K562 (cell line): ENCODE measurements at regions not wholly inside any gene's neighbourhood (a gene's known extent, or its start where the extent isn't known, plus 50 kb on each side); places are given as distances from the start of the nearest gene placed in this dataset.

Experiments
- ATAC-seq: fragments of 200-7000 bp; cut with Tn5 transposase; 3 replicates; pipeline ENCODE4 v1.9.1; 2020; ENCODE audit warnings: moderate library complexity
- BruUV-seq: library from RNA; stranded (reverse); fragments of 400-500 nt; replicated peaks from 2 replicates; lab custom pipeline; 2021; lab: Mats Ljungman, UMichigan
- CTCF ChIA-PET: fragments of 300-600 bp; formaldehyde crosslinking; extraction: SDS; loops from one replicate; lab custom pipeline; 2021; ENCODE audit warnings: low intra/inter-chr PET ratio; lab: Yijun Ruan, JAX
- POLR2A ChIA-PET: fragments of 300-600, 350-650 bp; sonication (Branson Sonifier 250); formaldehyde crosslinking; extraction: SDS; loops from one replicate; lab custom pipeline; 2021; ENCODE audit warnings: antibody characterized with exemption, inconsistent platforms; lab: Yijun Ruan, JAX
- DNase-seq, 4 experiments: peaks; one replicate each; pipeline versions ENCODE4 v3.0.0 to v3.0.0-alpha.2; 2011 to 2018; ENCODE audit warnings: low spot score in 3 of 4, mixed read lengths in 3 of 4; ENCODE audit errors: extremely low read depth in 1 of 4
- FAIRE-seq: peaks from 2 replicates; lab custom pipeline; 2011; peaks lifted over from hg19 to GRCh38; lab: Jason Lieb, UNC
- H2AFZ ChIP-seq: 2 replicates; pipeline ENCODE4 v1.6.0; 2011; ENCODE audit warnings: low read depth, low read length, control low read depth, inconsistent platforms
- H3K27ac ChIP-seq: fragments of 200-600 bp; 3 replicates; pipeline ENCODE4 v1.8.0; 2011; ENCODE audit warnings: low read depth, mild to moderate bottlenecking, control low read depth, inconsistent platforms, low read length, moderate library complexity, mixed read lengths; ENCODE audit errors: extremely low read depth
- H3K27me3 ChIP-seq, 2 experiments: fragments of 300-600 bp in 1 of 2; 2 replicates in 1 of 2; 3 replicates in 1 of 2; pipeline versions ENCODE4 v1.6.0 to v1.8.0; 2011; ENCODE audit warnings: inconsistent platforms in 2 of 2, low read length in 2 of 2, mild to moderate bottlenecking in 1 of 2, mixed read lengths in 1 of 2, moderate library complexity in 1 of 2; ENCODE audit not compliant: control insufficient read depth in 2 of 2, insufficient read depth in 2 of 2
- H3K36me3 ChIP-seq: fragments of 300-600 bp; 3 replicates; pipeline ENCODE4 v1.8.0; 2011; ENCODE audit warnings: mild to moderate bottlenecking, low read length, inconsistent platforms; ENCODE audit not compliant: control insufficient read depth, insufficient read depth
- H3K4me1 ChIP-seq, 2 experiments: fragments of 200-600 bp in 1 of 2; replicated peaks in 1 of 2; 2 replicates in 1 of 2; 3 replicates in 1 of 2; pipeline versions ENCODE4 v1.5.1 to v1.8.0; 2011; ENCODE audit warnings: inconsistent platforms in 2 of 2, low read length in 2 of 2, mild to moderate bottlenecking in 1 of 2, mixed read lengths in 1 of 2, moderate library complexity in 1 of 2; ENCODE audit not compliant: control insufficient read depth in 2 of 2, insufficient read depth in 2 of 2
- H3K4me2 ChIP-seq: 2 replicates; pipeline ENCODE4 v1.6.1; 2011; ENCODE audit warnings: low read length, control low read depth, inconsistent platforms, mixed read lengths; ENCODE audit not compliant: insufficient read depth
- H3K4me3 ChIP-seq: fragments of 200-600 bp; sonication (generic), shearing (Covaris generic); 2 replicates; pipeline ENCODE4 v1.5.1; 2016; ENCODE audit warnings: control low read depth, inconsistent platforms
- H3K79me2 ChIP-seq: fragments of 200-600 bp; 3 replicates; pipeline ENCODE4 v1.8.0; 2011; ENCODE audit warnings: low read length, inconsistent platforms; ENCODE audit not compliant: control insufficient read depth, insufficient read depth
- H3K9ac ChIP-seq, 2 experiments: 2 replicates each; pipeline versions ENCODE4 v1.6.0 to v1.6.1; 2011; ENCODE audit warnings: low read depth in 2 of 2, low read length in 2 of 2, control low read depth in 1 of 2, inconsistent platforms in 1 of 2, mild to moderate bottlenecking in 1 of 2, mixed read lengths in 1 of 2; ENCODE audit not compliant: insufficient read depth in 1 of 2
- H3K9me1 ChIP-seq: one replicate; pipeline ENCODE4 v1.6.0; 2011; ENCODE audit warnings: inconsistent platforms, mild to moderate bottlenecking, low read length, moderate library complexity; ENCODE audit not compliant: control insufficient read depth, insufficient read depth
- H3K9me3 ChIP-seq: replicated peaks from 2 replicates; pipeline ENCODE4 v1.5.1; 2011; ENCODE audit warnings: low read depth, low read length, inconsistent platforms; ENCODE audit not compliant: control insufficient read depth, insufficient read depth
- H4K20me1 ChIP-seq: replicated peaks from 2 replicates; pipeline ENCODE4 v1.6.1; 2011; ENCODE audit warnings: low read length, inconsistent platforms, mixed read lengths; ENCODE audit not compliant: control insufficient read depth, insufficient read depth
- ATF4 ChIP-seq: fragments of 450-650 bp; formaldehyde crosslinking; IDR thresholded peaks from 2 replicates; pipeline ENCODE4 v1.4.0; 2022; ENCODE audit warnings: mild to moderate bottlenecking, moderate library complexity
- CREM ChIP-seq: IDR thresholded peaks from 2 replicates; pipeline ENCODE4 v1.6.1; 2014; ENCODE audit warnings: antibody characterized with exemption, low read depth
- HEY1 ChIP-seq: fragments of 250-450 bp; sonication (Bioruptor Pico); IDR thresholded peaks from 2 replicates; pipeline ENCODE4 v1.5.0; 2020; ENCODE audit warnings: mild to moderate bottlenecking, moderate library complexity, borderline replicate concordance
- SIX5 ChIP-seq, 2 experiments: IDR thresholded peaks; 2 replicates each; pipeline ENCODE4 v1.6.1; 2011; ENCODE audit warnings: low read length in 2 of 2, borderline replicate concordance in 1 of 2, low read depth in 1 of 2, mild to moderate bottlenecking in 1 of 2, moderate library complexity in 1 of 2; ENCODE audit not compliant: insufficient read depth in 1 of 2
- STAG1 ChIP-seq: sonication (generic); formaldehyde crosslinking; IDR thresholded peaks from 2 replicates; pipeline ENCODE4 v1.5.0; 2020; ENCODE audit warnings: missing genetic modification reagents, borderline replicate concordance
- ZFP30 ChIP-seq: fragments of 250-450 bp; sonication (Bioruptor Pico); IDR thresholded peaks from 2 replicates; pipeline ENCODE4 v1.8.0; 2022; ENCODE audit warnings: moderate library complexity, mild to moderate bottlenecking, inconsistent platforms, borderline replicate concordance
- ZNF347 ChIP-seq: fragments of 450-650 bp; formaldehyde crosslinking; IDR thresholded peaks from 2 replicates; pipeline ENCODE4 v1.4.0; 2020; ENCODE audit warnings: low read depth, mild to moderate bottlenecking, moderate library complexity
- ZNF75A ChIP-seq: fragments of 450-650 bp; formaldehyde crosslinking; IDR thresholded peaks from 2 replicates; pipeline ENCODE4 v1.4.0; 2020; ENCODE audit warnings: mild to moderate bottlenecking
- ZNF764 ChIP-seq: fragments of 250-450 bp; sonication (Bioruptor Pico); IDR thresholded peaks from 2 replicates; pipeline ENCODE4 v1.4.0; 2020; ENCODE audit warnings: low read depth, mild to moderate bottlenecking, moderate library complexity
- WGBS: fragments of 100-300 bp; shearing (Covaris generic); methylation state at CpG from one replicate; pipeline ENCODE4 v1.1.6; 2016; ENCODE audit warnings: low coverage, mixed read lengths; ENCODE audit not compliant: insufficient coverage; ENCODE audit errors: missing lambda C conversion rate; 5-methylcytosine and 5-hydroxymethylcytosine counted together
- in situ Hi-C: fragments of 300-500 bp; cut with MboI; formaldehyde crosslinking; loops from 4 replicates; pipeline ENCODE4 v1.15.0; 2018; ENCODE audit warnings: inconsistent platforms, mixed read lengths
- intact Hi-C: fragments of 100-400 bp; cut with micrococcal nuclease; formaldehyde crosslinking; loops from 2 replicates; pipeline ENCODE4 v1.14.2; 2022

- H3K27me3 ChIP-seq: no peaks in the 10 kb centered on the region
- H3K4me3 ChIP-seq: no peak overlapping the region
- no peaks in the 10 kb centered on the region for H3K9me3 ChIP-seq
- DNase-seq: no peak
- no peak for FAIRE-seq
- no peak overlapping the region for H3K9ac ChIP-seq
- H3K4me1 ChIP-seq: no peaks in the 10 kb centered on the region
- H3K9me1 ChIP-seq: no peaks in the 10 kb centered on the region
- TF ChIP-seq HEY1 (CRISPR knock-in tag) (no peak), ZNF347 (CRISPR knock-in tag) (no peak), ZFP30 (no peak), ZNF75A (no peak), SIX5 (IDR thresholded peaks at IDR 0.05; ENCODE audit: borderline replicate concordance in 1 of 2, insufficient read depth in 1 of 2, low read depth in 1 of 2, low read length in 2 of 2) (no peak), STAG1 (CRISPR knock-in tag) (no peak), CREM (no peak), ATF4 (CRISPR knock-in tag) (no peak), ZNF764 (CRISPR knock-in tag) (no peak)
- no peaks in the 10 kb centered on the region for H4K20me1 ChIP-seq
- POLR2A ChIA-PET: interaction anchor here (1.2 kb wide), 1 partner anchor 25 kb away, joined by 4 read pairs; no protein-coding TSS in a partner anchor
- ATAC-seq: no peak
- H2AFZ ChIP-seq: no peak overlapping the region
- CTCF ChIA-PET: no interaction called here
- no peak overlapping the region for H3K4me2 ChIP-seq
- 64% methylated on average over 11 of the region's 13 CpGs for WGBS
- no peaks in the 10 kb centered on the region for H3K79me2 ChIP-seq
- no peak overlapping the region for H3K27ac ChIP-seq
- no TSS peak for BruUV-seq
- H3K36me3 ChIP-seq: no peaks in the 10 kb centered on the region
- intact Hi-C loops (no loop called here), in situ Hi-C loops (no loop called here)
Observed at GRCh38 chr22:49417833-49418232, 409.8 kb downstream of the BRD1 start.
